Activated CD8-positive, alpha-beta memory T cell treated with anti-CD3 and anti-CD28 coated beads, Interleukin-2, amount 50 U/mL, for 24 hours (primary cell): ENCODE measurements at regions not wholly inside any gene's neighbourhood (a gene's known extent, or its start where the extent isn't known, plus 50 kb on each side); places are given as distances from the start of the nearest gene placed in this dataset.

ENCODE experiments used
- DNase-seq: peaks from one replicate; pipeline ENCODE4 v3.0.0-alpha.2; 2020; ENCODE audit errors: extremely low read depth

- no peak for DNase-seq
These were observed 176.0 kb downstream of the ABHD5 start for GRCh38 chr3:43866529-43867353.

GRCh38 chr3:43867436-43868072 lies 176.8 kb downstream of the ABHD5 start:
- DNase-seq = no peak

GRCh38 chr3:43869491-43869890 lies 178.8 kb downstream of the ABHD5 start:
- DNase-seq = no peak

- no peak for DNase-seq
These were observed 179.4 kb downstream of the ABHD5 start for GRCh38 chr3:43870120-43870519.

- DNase-seq = no peak
These were observed 180.3 kb downstream of the ABHD5 start for GRCh38 chr3:43870844-43871626.

- no peak for DNase-seq
These were observed 181.0 kb downstream of the ABHD5 start for GRCh38 chr3:43871627-43872245.

- no peak for DNase-seq
These were observed 181.6 kb downstream of the ABHD5 start for GRCh38 chr3:43872301-43872700.

- DNase-seq = no peak
These were observed 182.2 kb downstream of the ABHD5 start for GRCh38 chr3:43872901-43873300.

- DNase-seq = no peak
These were observed 183.0 kb downstream of the ABHD5 start for GRCh38 chr3:43873723-43874122.

- no peak for DNase-seq
These were observed 183.6 kb downstream of the ABHD5 start for GRCh38 chr3:43874290-43874689.

GRCh38 chr3:43874731-43875130 lies 184.0 kb downstream of the ABHD5 start:
- no peak for DNase-seq

GRCh38 chr3:43876648-43877047 lies 185.9 kb downstream of the ABHD5 start:
- no peak for DNase-seq

GRCh38 chr3:43879166-43879565 lies 188.4 kb downstream of the ABHD5 start:
- DNase-seq = no peak

- DNase-seq = no peak
These were observed 192.4 kb downstream of the ABHD5 start for GRCh38 chr3:43882976-43883680.

GRCh38 chr3:43883729-43884396 lies 193.1 kb downstream of the ABHD5 start:
- DNase-seq = no peak

GRCh38 chr3:43884581-43884980 lies 193.8 kb downstream of the ABHD5 start:
- no peak for DNase-seq

GRCh38 chr3:43885908-43886618 lies 195.3 kb downstream of the ABHD5 start:
- DNase-seq = no peak

GRCh38 chr3:43892061-43892460 lies 201.3 kb downstream of the ABHD5 start:
- DNase-seq = no peak

GRCh38 chr3:43892526-43892925 lies 201.8 kb downstream of the ABHD5 start:
- DNase-seq = no peak

GRCh38 chr3:43893727-43894126 lies 203.0 kb downstream of the ABHD5 start:
- DNase-seq = no peak
